Suppressor macrophage treated with lipopolysaccharide for 4 hours (primary cell): ENCODE measurements at regions not wholly inside any gene's neighbourhood (a gene's known extent, or its start where the extent isn't known, plus 50 kb on each side); places are given as distances from the start of the nearest gene placed in this dataset.
A peak's percentile ranks its signal among the peaks of the same experiment; 100 is the strongest.
"Not testable (repeated sequence)": the region's sequence is repeated elsewhere in the genome, so short reads cannot be mapped to it uniquely, and the experiment has no call there.

Experiments
- DNase-seq: peaks from one replicate; pipeline ENCODE4 v3.0.0-alpha.2; 2020

DNA sequence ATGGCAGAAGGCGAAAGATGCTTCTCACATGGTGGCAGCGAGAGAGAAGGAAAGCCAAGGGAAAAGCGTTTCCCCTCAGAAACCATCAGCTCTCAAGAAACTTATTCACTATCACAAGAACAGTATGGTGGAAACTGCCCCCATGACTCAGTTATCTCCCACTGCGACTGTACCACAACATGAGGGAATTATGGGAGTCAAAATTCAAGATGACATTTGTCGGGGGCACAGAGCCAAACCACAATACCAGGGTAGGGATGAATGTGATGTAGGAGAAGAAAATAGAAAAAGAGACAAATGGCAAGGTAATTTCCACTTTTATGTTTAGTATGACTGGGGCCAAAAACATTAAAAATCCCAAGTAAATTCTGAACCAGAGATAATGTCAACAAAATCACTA lies 216.8 kb downstream of the TRIM36 start:
- DNase-seq, result peak; percentile 0

DNA sequence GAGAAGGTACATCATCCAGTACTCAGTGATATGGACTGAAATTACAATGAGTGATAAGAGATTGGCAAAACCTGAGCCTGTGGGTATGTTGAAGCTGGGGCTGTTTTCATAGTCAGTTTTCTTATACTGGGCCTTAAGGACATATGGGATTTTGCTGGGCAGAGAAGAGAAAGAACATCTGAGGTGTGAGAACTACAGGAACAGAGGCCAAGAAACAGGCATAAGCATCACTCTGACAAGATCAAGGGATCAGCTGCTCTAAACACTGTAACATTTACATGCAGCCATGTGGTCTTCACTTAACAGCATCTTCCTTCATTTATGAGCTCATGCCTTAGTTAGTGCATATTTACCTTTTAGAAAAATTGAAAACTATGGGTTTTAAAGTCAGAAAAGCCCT lies 220.0 kb downstream of the TRIM36 start:
- DNase-seq, result no peak

DNA sequence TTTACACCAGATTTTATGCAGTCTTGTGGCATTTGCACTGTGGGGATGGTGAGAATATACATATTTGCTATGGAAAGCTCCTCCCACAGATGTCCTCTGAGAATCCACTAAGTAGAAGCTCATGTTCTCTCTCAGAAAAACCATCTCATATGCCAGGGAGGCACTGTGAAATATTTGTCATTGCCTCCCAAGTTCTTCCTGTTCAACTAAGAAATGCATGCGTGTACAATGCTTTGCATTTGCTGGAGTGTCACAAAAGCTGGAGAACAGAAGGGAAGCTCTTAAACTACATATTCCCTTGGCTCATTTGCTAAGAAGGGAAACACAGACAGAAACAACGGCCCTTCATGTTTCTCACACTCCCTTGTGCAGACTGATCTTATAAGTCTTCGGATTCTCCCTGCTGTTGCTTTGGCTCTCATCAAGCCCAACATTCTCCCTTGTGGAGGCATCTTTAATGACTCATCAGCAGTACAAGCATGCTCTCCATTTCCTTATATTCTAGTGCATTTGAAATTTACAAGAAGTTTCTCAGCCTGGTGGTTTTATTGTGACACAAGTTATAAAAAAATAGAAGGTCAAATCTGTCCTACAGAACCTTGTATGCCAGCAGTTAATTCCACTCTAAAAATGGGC lies 220.6 kb downstream of the TRIM36 start:
- no peak for DNase-seq

DNA sequence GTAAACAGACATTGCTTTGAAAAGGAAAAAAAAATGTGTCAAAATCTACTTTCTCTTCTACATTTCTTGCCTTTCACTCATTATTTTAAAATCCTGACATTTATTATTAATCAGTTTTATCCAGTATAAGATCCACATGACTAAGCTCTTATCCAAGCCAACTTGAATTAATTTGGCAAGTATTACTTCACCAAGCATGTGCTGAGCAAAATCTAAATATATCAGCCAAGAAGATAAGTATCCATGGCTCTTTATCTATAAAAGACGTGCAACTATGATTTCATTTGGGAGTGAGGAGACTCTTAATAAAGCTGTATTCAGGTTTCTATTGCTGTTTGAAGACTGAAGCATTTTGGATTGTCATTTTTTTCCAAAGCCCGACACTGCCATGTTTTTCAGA lies 221.3 kb downstream of the TRIM36 start:
- DNase-seq, result no peak

DNA sequence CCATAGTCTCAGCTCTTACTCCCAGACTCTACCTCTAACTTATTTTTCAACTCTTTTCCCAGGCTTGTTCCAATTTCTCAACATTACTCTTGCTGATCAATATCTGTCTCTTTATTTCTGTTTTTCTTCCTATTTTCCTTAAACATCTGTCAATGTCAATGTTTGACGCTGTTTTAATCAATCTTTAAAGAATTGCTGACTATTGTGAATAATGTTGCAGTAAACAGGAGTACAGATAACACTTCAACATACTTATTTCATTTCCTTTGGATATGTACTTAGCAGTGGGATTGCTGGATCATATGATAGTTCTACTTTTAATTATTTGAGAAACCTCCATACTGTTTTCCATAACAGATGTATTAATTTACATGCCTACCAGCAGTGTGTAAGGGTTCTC lies 229.0 kb downstream of the TRIM36 start:
- no peak for DNase-seq

DNA sequence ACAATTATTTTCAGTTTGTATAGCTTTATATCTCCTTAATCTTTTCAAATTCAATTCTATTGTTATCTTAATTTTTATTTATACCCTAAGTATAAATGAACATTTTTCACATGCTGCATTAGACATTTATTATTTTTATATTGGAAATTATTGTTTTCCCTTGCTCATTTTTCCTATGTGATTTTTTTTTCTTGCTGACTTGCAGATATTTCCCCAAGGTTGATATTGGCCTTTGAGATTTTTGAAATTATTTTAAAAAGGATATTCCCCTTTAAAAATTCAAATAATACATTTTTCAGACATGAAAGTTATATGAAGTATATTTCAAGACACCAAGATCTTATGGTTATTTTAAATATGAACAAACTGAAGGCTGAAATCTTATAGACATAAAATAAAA lies 234.2 kb downstream of the TRIM36 start:
- DNase-seq, result no peak

DNA sequence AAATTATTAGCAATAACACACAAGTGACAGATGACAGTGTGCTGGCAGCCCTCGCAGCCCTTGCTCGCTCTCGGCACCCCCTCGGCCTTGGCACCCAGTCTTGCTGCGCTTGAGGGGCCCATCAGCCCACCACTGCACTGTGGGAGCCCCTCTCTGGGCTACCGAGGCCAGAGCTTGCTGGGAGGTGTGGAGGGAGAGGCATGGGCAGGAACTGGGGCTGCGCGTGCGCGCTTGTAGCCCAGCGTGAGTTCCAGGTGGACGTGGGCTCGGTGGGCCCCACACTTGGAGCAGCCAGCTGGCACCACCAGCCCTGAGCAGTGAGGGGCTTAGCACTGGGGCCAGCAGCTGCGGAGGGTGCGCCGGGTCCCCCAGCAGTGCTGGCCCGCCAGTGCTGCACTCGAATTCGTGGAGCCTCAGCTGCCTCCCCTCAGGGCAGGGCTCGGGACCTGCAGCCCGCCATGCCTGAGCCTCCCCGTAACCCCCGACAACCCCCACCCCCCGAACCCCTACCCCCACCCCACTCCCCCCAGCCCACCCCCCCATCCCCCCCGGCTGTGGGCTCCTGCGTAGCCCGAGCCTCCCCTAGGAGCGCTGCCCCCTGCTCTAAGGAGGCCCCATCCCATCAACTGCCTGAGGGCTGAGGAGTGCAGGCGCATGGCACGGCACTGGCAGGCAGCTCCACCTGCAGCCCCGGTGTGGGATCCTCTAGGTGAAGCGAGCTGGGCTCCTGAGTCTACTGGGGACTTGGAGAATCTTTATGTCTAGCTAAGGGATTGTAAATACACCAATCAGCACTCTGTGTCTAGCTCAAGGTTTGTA lies 240.9 kb downstream of the TRIM36 start:
- no peak for DNase-seq

DNA sequence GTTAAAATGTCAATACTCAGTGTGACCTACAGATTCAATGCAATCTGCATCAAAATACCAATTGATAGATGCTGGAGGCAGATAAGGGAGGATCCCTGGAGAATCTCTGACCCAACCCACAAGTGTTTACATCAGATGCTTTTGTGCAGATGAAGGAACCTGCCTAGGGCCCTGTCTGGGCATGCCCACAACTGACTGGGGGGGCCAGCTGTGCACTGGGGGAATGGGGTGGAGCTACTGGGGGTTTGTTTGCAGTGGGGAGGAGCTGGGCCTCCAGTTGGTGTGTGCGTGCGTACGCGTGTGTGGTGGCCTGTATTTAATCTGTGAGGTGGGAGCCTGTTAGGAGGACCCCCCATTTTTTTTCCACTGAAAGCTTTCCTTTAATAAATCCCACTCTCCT lies 244.9 kb downstream of the TRIM36 start:
- no peak for DNase-seq

DNA sequence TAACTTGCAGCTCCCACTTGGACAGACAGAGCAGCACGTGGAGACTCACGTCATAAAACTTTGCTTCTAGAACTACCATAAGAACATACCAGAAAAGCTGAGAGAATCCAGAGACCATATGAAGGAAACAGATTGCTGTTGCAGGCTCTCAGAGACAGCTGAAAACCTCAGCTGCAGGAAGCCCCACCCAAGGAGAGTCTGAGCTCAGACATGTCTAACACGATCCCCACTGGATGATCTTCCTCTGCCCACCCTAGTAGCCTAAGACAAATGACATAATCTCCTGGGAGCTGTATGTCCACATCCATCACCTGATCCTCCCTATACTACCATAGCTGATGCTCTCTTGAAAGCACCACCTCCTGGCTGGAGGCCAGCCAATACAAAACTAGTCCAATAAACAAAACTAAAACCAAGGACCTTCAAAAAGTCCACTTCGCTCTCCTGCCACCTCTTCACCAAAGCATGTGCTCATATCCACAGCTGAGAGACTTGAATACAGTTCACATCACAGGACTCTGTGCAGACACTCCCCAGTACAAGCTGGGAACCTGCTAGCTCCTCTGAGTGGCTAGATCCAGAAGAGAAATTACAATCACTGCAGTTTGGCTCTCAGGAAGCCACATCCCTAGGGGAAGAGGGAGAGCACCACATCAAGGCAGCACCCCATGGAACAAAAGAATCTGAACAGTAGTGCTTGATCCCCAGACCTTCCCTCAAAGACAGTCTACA lies 257.4 kb downstream of the TRIM36 start:
- DNase-seq, result no peak

DNA sequence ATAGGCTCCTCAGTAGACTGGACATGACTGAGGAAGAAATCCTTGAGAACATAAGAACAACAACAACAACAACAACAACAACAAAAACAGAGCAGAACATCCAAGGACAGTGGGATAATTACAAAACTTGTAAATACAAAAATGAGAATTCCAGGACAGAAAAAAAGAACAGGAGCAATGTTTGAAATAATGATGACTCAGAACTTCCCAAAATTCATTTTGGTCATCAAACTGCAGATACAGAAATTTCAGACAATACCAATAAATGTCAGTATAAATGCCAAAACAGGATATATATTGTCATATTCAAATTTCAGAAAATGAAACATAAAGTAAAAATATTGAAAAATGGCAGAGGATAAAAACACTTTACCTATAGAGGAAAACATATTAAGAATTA lies 259.0 kb downstream of the TRIM36 start:
- no peak for DNase-seq

DNA sequence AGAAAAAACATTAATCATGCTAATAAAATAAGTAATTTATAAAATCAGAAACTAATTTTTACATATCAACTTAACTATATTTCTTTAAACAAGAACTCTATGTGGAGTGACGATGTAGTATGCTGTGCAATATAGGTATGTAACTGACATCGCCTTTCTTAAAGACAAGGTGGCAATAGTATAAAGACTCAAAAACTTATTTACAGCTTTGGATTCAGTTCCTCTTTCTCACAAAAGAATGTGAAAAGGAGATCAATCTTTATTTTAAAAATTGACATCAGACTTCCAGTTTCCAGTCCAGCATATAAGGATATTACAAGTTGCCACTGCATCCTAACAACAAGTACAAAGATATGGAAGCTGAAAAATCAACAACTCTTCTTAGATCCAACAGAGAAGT lies 260.3 kb downstream of the TRIM36 start:
- DNase-seq, result no peak

DNA sequence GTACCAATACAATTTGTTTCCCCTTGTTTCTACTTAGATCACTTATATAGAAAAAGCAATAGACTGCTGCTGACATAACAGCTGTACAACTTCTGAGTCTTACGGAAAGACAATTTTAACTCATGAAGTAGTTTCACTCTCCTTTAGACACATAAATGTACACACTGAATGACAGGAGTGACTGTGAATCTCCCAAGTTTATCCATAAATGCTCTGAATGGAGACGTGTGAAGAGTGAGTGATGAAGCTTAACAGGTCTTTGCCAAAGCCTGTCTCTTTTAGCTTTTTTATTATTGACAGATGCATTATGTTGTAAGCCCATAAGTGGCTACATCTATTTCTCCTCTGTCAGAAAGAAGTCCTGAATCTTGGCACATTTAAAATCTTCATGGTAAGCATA lies 265.9 kb downstream of the TRIM36 start:
- DNase-seq, result no peak

DNA sequence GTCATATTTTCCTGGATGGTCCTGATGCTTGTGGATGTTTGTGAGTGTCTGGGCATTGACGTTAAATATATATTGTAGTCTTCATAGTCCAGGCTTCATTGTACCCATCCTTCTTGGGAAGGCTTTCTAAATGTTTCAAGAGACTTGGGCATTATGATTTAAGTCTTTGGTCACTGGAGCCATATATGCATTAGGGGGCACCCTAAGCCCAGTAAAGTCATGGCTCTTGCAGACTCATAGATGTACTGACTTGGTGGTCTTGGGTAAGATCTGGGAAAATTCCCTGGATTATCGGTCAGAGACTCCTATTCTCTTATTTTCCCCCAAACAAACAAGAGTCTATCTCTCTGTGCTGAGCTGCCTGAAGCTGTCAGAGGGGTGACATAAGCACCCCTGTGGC lies 271.1 kb downstream of the TRIM36 start:
- DNase-seq, result no peak

DNA sequence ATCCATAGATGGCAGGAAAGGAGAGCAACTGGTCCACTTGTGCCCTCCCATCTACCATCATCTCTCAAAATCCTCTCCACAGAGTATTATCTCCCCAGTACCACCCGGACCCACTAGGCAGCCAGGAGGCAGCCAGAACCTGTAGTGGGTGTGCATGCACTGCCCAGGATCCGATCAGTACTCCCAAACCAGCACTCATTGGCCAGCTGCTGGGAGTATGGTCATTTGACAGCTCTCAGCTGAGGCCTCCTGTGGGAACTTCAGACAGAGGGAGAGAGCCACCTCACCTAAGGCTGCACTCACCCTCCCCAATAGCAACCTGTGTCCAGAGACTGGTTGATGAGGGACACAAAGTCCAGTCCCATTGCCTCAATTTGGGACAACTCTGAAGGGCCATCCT lies 286.0 kb downstream of the TRIM36 start:
- no peak for DNase-seq

DNA sequence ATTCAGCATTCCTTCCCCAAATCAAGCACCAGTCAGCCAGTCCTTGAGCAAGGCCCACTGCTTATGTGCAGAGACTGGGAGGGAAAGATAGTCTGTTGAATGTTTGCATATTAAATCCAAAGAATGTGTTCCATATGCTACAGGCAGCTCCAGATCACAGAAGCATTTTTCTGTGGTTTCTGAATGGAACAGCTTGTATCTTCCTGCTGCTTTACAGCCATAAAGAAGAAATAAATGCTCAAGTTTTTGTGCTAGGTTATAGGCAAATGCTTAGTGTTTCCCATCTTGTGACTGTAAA lies 310.3 kb downstream of the TRIM36 start:
- no peak for DNase-seq

DNA sequence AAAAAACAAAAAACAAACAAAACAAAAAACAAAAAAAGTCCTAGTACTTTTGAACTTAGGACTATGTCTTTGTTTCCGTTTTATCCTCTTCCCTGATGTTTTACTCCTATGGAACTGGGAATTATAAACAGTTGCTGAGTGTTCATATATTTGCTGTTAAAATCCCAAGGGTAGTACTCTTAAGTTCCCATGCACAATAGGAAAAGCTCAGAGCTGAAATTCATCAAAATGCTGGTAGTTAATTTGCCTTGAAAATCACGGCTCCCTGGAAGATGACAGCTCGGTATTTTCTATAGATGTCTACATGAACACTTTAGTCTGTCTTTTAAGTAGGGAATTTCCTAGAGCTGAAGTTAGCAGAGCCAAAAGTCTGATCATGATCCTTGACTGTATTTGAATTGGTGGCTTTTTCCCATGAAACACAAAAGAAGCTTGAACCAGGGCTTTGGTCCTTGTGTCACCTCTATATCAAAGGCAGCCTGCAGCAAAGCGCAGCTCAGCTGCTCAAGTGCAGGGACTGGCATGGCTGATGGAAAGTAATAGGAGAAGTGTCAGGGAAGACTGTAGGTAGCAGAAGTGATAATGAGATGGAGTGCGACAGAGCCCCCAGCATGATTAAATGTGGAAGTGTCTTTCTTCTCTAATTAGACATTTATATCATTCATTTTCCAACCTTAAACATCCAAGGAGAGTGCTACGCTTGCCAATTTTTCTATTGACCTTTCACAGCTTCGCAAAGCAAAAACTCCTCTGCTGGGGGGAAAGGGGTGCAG lies 310.9 kb downstream of the TRIM36 start:
- no peak for DNase-seq

DNA sequence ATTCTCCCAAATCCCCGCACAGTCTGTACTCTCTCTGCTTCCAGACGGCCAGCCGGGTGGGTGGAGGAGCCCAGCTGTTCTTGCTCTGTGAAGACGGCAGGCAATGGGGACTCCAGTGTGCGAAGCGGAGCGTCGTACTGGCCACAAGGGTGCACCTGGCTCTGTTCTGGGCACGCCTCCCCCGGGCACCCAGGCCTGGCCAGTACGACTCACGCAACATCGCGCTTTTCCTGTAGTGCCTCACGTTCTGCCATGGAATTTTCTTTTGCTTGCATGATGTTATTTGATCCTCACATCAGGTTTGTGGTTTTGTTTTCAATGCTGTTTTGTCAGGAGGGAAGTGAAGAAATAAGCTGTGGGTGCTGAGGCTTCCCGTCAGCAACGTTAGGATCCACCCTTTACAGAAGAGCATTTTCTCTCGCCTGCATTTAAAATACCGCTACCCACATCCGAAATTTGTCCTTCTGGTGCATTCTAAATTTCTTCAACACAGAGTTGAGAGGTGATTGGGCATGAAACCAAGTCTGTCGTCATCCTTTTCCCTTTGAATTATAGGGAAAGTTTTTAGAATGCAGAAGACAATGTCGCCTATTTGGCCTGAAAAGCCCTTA lies 311.7 kb downstream of the TRIM36 start:
- DNase-seq, result peak; percentile 56

DNA sequence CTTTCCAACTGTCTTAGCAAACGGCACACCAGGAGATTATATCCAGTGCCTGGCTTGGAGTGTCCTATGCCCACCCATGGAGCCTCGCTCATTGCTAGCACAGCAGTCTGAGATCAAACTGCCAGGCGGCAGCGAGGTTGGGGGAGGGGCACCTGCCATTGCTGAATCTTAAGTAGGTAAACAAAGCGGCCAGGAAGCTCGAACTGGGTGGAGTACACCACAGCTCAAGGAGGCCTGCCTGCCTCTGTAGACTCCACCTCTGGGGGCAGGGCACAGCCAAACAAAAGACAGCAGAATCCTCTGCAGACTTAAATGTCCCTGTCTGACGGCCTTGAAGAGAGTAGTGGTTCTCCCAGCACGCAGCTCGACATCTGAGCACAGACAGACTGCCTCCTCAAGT lies 325.0 kb downstream of the TRIM36 start:
- not testable (repeated sequence) for DNase-seq

DNA sequence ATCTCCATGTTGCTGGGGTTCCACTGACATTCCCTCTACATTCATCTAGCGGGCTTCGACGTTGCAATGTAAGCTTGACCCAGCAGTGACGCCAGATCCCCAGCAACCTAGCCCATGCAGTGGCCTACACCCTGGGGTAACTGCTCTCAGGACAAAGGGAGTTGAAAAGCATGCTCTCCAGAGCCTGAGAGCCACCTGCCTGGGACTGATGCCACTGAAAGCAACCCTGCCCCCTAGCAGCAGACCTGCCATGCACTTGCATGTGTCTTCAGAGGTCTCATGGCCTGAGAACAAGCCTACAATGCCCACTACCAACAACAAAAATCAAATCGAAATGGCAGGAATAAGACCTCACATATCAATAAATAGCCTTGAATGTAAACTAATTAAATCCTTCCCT lies 330.3 kb downstream of the TRIM36 start:
- DNase-seq, result no peak

DNA sequence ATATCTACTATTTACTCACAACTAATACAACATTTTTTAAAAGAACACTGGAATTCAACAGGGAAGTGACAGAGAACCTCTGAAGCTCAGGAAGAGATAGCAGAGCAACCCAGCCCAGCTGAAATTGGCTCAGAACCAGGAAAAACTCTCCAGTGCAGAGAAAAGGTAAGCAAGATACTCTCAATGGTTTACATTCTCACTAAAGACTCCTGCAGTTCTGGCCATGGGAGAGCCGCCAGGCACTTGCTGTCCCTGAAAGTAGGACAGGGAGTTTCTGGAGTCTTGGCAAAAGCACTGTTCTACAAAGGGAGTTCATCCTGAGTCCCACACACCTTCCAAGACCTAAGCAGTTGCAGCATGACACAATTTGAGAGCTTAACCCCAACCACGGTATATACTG lies 330.8 kb downstream of the TRIM36 start:
- no peak for DNase-seq

DNA sequence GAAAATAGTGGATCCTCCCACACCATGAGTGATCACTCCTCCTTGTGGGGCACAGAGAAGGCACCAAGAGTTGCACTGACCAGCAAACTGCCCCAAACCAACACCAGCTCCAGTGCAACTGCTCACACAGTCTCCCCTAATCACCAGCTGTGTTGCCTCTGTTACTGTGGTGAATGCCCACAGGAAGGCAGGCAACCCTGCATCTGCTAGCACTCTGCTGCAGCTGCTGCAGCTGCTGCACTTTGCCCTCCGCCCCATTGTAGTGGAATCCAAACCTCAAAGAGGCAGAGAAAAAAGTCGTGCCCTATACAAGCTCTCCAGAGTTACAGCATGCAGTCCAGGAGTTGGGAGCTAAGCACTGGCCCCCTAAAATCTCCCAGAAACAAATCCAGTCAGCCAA lies 339.6 kb downstream of the TRIM36 start:
- no peak for DNase-seq

DNA sequence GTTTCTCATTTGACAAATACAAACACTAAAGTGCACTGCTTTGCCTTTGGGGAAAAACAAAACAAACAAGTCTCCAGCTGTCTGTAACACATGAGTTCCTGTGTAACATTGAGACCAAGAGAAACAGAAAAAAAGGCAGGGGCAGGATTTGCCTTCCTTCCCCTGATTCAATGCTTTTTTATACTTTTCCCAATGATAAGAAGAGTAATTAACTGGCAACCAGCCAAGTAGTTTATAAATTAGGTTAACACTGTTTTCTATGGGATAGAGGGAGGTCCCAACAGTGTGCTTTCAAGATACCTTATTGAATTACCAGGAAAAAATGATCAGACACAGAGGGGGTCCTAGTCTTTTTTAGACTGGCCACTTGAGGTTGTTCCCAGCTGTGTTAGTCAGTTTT lies 346.8 kb downstream of the TRIM36 start:
- DNase-seq, result no peak

DNA sequence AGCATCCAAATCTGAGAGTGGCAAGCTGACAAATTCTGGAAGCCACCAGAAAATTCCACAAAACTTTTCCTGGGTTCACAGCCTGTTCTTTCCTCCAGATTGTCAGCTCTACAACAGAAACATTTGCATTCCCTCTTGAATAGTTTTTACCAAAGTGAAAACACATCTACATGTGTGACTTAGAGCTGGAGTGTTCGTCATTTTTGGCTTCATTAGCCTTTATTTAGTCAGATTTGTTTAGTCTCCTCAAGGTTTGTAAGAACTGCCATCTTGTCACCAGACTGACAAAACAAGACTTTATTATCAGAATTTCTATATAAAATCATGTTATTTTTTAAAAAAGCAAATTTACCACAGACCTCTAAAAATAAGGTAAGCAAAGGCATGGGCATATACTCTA lies 347.3 kb downstream of the TRIM36 start:
- no peak for DNase-seq
